H1 (cell line): ENCODE measurements at regions not wholly inside any gene's neighbourhood (a gene's known extent, or its start where the extent isn't known, plus 50 kb on each side); places are given as distances from the start of the nearest gene placed in this dataset.

Experiments used
- CTCF ChIA-PET: fragments of 300-600 bp; sonication (Branson Sonifier 250); formaldehyde crosslinking; loops from one replicate; lab custom pipeline; 2021; ENCODE audit not compliant: partially characterized antibody; lab: Charles Lee
- POLR2A ChIA-PET: fragments of 300-600 bp; sonication (Branson Sonifier 250); formaldehyde crosslinking; loops from one replicate; lab custom pipeline; 2021; ENCODE audit warnings: inconsistent platforms; ENCODE audit not compliant: partially characterized antibody; lab: Charles Lee
- DNase-seq, 2 experiments: peaks; one replicate each; pipeline versions ENCODE4 v3.0.0 to v3.0.0-alpha.2; 2010 to 2022; ENCODE audit warnings: low spot score in 2 of 2, low read depth in 1 of 2, mixed read lengths in 1 of 2
- FAIRE-seq: peaks from 2 replicates; lab custom pipeline; 2011; peaks lifted over from hg19 to GRCh38; lab: Jason Lieb, UNC
- H2AFZ ChIP-seq: 2 replicates; pipeline ENCODE4 v1.8.1; 2012; ENCODE audit warnings: low read length, inconsistent platforms
- H2AK5ac ChIP-seq: 2 replicates; pipeline ENCODE4 v1.6.1; 2013; ENCODE audit warnings: low read depth, low read length
- H2BK120ac ChIP-seq: replicated peaks from 2 replicates; pipeline ENCODE3; 2013; ENCODE audit warnings: low read depth, low read length, inconsistent platforms
- H2BK12ac ChIP-seq: 2 replicates; pipeline ENCODE4 v1.6.1; 2013; ENCODE audit warnings: low read depth, low read length
- H2BK15ac ChIP-seq: 2 replicates; pipeline ENCODE4 v1.6.1; 2013; ENCODE audit warnings: low read length
- H2BK20ac ChIP-seq: 2 replicates; pipeline ENCODE4 v1.6.1; 2013; ENCODE audit warnings: low read length
- H2BK5ac ChIP-seq: 2 replicates; pipeline ENCODE4 v1.6.1; 2013; ENCODE audit warnings: low read depth, low read length
- H3K14ac ChIP-seq: 2 replicates; pipeline ENCODE4 v1.6.1; 2013; ENCODE audit warnings: inconsistent platforms; ENCODE audit not compliant: insufficient read length
- H3K18ac ChIP-seq: 2 replicates; pipeline ENCODE4 v1.6.1; 2013; ENCODE audit warnings: low read length; ENCODE audit errors: extremely low read depth
- H3K23ac ChIP-seq: 2 replicates; pipeline ENCODE4 v1.6.1; 2013; ENCODE audit warnings: inconsistent platforms; ENCODE audit not compliant: insufficient read length
- H3K23me2 ChIP-seq: 2 replicates; pipeline ENCODE4 v1.6.1; 2013; ENCODE audit warnings: low read depth, low read length
- H3K27ac ChIP-seq: 2 replicates; pipeline ENCODE4 v1.6.1; 2011; ENCODE audit warnings: low read depth, low read length, inconsistent platforms
- H3K27me3 ChIP-seq, 4 experiments: replicated peaks in 1 of 4; 1 replicate in 1 of 4; 2 replicates in 3 of 4; pipeline versions ENCODE4 v1.6.1 to v1.8.1; 2011 to 2013; ENCODE audit warnings: low read length in 3 of 4, mild to moderate bottlenecking in 3 of 4, inconsistent platforms in 2 of 4, mixed read lengths in 2 of 4, moderate library complexity in 1 of 4; ENCODE audit not compliant: control insufficient read depth in 3 of 4, insufficient read depth in 3 of 4; ENCODE audit errors: extremely low read depth in 1 of 4
- H3K36me3 ChIP-seq, 4 experiments: 2 replicates each; pipeline versions ENCODE4 v1.6.1 to v1.8.1; 2011 to 2013; ENCODE audit warnings: mild to moderate bottlenecking in 4 of 4, low read length in 3 of 4, moderate library complexity in 2 of 4, control low read depth in 1 of 4, inconsistent platforms in 1 of 4; ENCODE audit not compliant: insufficient read depth in 4 of 4, control insufficient read depth in 2 of 4
- H3K4ac ChIP-seq: replicated peaks from 2 replicates; pipeline ENCODE3; 2013; ENCODE audit warnings: low read length, low read depth, mixed read lengths, inconsistent platforms; ENCODE audit not compliant: insufficient read length
- H3K4me1 ChIP-seq, 4 experiments: replicated peaks in 1 of 4; 1 replicate in 1 of 4; 2 replicates in 3 of 4; pipeline versions ENCODE4 v1.6.1 to v1.8.1; 2011 to 2013; ENCODE audit warnings: low read length in 3 of 4, inconsistent platforms in 2 of 4, mixed read lengths in 1 of 4; ENCODE audit not compliant: insufficient read depth in 4 of 4, control insufficient read depth in 3 of 4
- H3K4me2 ChIP-seq, 2 experiments: 2 replicates each; pipeline versions ENCODE4 v1.6.1 to v1.8.1; 2011 to 2013; ENCODE audit warnings: low read depth in 2 of 2, low read length in 2 of 2, control low read depth in 1 of 2, inconsistent platforms in 1 of 2, mild to moderate bottlenecking in 1 of 2; ENCODE audit not compliant: insufficient read depth in 1 of 2
- H3K4me3 ChIP-seq, 4 experiments: fragments of 200-600, 300-600 bp in 1 of 4; sonication (generic), shearing (Covaris generic), sonication (Bioruptor Twin) in 1 of 4; 2 replicates each; pipeline versions ENCODE4 v1.5.1 to v1.8.1; 2011 to 2016; ENCODE audit warnings: low read length in 4 of 4, low read depth in 3 of 4, control low read depth in 2 of 4, inconsistent platforms in 2 of 4, mild to moderate bottlenecking in 2 of 4, mixed read lengths in 1 of 4, moderate library complexity in 1 of 4; ENCODE audit not compliant: insufficient read depth in 2 of 4; ENCODE audit errors: extremely low read depth in 1 of 4
- H3K56ac ChIP-seq: replicated peaks from 2 replicates; pipeline ENCODE3; 2013; ENCODE audit warnings: low read depth, mild to moderate bottlenecking, mixed read lengths, low read length, inconsistent platforms; ENCODE audit not compliant: insufficient read length
- H3K79me1 ChIP-seq: 2 replicates; pipeline ENCODE4 v1.6.1; 2013; ENCODE audit warnings: low read depth, low read length, control low read depth
- H3K79me2 ChIP-seq, 2 experiments: 2 replicates each; pipeline versions ENCODE4 v1.6.1 to v1.8.1; 2012 to 2013; ENCODE audit warnings: low read length in 2 of 2, mild to moderate bottlenecking in 2 of 2, inconsistent platforms in 1 of 2; ENCODE audit not compliant: insufficient read depth in 2 of 2, control insufficient read depth in 1 of 2
- H3K9ac ChIP-seq, 4 experiments: replicated peaks in 1 of 4; 1 replicate in 1 of 4; 2 replicates in 3 of 4; pipeline versions ENCODE4 v1.6.1 to v1.8.1; 2011 to 2013; ENCODE audit warnings: low read depth in 3 of 4, low read length in 3 of 4, control low read depth in 2 of 4, mild to moderate bottlenecking in 2 of 4, moderate library complexity in 2 of 4, inconsistent platforms in 1 of 4; ENCODE audit errors: extremely low read depth in 1 of 4
- H3K9me3 ChIP-seq, 2 experiments: 2 replicates each; pipeline versions ENCODE4 v1.6.1 to v1.8.1; 2012 to 2013; ENCODE audit warnings: mild to moderate bottlenecking in 2 of 2, moderate library complexity in 2 of 2, control low read depth in 1 of 2, inconsistent platforms in 1 of 2, low read depth in 1 of 2, low read length in 1 of 2, mixed read lengths in 1 of 2; ENCODE audit not compliant: insufficient read depth in 2 of 2
- H4K20me1 ChIP-seq, 2 experiments: replicated peaks in 1 of 2; 2 replicates each; pipeline versions ENCODE3 to v1.8.1; 2011 to 2013; ENCODE audit warnings: inconsistent platforms in 2 of 2, low read length in 2 of 2, mild to moderate bottlenecking in 1 of 2; ENCODE audit not compliant: insufficient read depth in 2 of 2, control insufficient read depth in 1 of 2
- H4K5ac ChIP-seq: 2 replicates; pipeline ENCODE4 v1.6.1; 2013; ENCODE audit warnings: low read length, low read depth, mixed read lengths, inconsistent platforms; ENCODE audit not compliant: insufficient read length
- H4K8ac ChIP-seq: 2 replicates; pipeline ENCODE4 v1.8.0; 2013; ENCODE audit warnings: mild to moderate bottlenecking, moderate library complexity, low read length, inconsistent platforms; ENCODE audit not compliant: insufficient read depth; ENCODE audit errors: extremely low read depth
- H4K91ac ChIP-seq: replicated peaks from 2 replicates; pipeline ENCODE3; 2013; ENCODE audit warnings: low read length, mixed read lengths, inconsistent platforms; ENCODE audit not compliant: insufficient read length
- ATF3 ChIP-seq: IDR thresholded peaks from 2 replicates; pipeline ENCODE4 v1.6.1; 2011; ENCODE audit warnings: low read depth, mild to moderate bottlenecking, low read length; ENCODE audit not compliant: insufficient read depth
- BRCA1 ChIP-seq: IDR thresholded peaks from 2 replicates; pipeline ENCODE4 v1.6.1; 2012; ENCODE audit warnings: low read depth, low read length, improper control_type of control experiment
- EGR1 ChIP-seq: IDR thresholded peaks from 2 replicates; pipeline ENCODE4 v1.6.1; 2011; ENCODE audit warnings: low read depth, low read length, borderline replicate concordance
- EZH2 ChIP-seq: fragments of 200-600 bp; sonication (generic); IDR thresholded peaks from 2 replicates; pipeline ENCODE4 v1.7.1; 2012; ENCODE audit warnings: low read depth, mild to moderate bottlenecking, moderate library complexity, low read length, inconsistent platforms; ENCODE audit not compliant: severe bottlenecking
- JUN ChIP-seq: IDR thresholded peaks from 2 replicates; pipeline ENCODE4 v1.6.1; 2011; ENCODE audit warnings: low read depth, mild to moderate bottlenecking, improper control_type of control experiment, low read length
- POLR2A ChIP-seq, 2 experiments: IDR thresholded peaks; 1 replicate in 1 of 2; 2 replicates in 1 of 2; pipeline ENCODE4 v1.6.1; 2011; ENCODE audit warnings: low read depth in 2 of 2, low read length in 2 of 2, mild to moderate bottlenecking in 2 of 2; ENCODE audit errors: control extremely low read depth in 1 of 2
- SRF ChIP-seq: IDR thresholded peaks from 2 replicates; pipeline ENCODE4 v1.6.1; 2011; ENCODE audit warnings: mild to moderate bottlenecking, low read depth, low read length, moderate library complexity
- TBP ChIP-seq: IDR thresholded peaks from 2 replicates; pipeline ENCODE4 v1.6.1; 2011; ENCODE audit warnings: low read depth, low read length, improper control_type of control experiment
- WGBS, 2 experiments: shearing (Covaris generic) in 1 of 2; methylation state at CpG; one replicate each; pipeline versions ENCODE4 v1.1.6 to v1.1.7; 2013 to 2015; ENCODE audit warnings: low lambda C conversion rate in 2 of 2, mixed read lengths in 2 of 2, inconsistent platforms in 1 of 2, low coverage in 1 of 2, missing lambda C conversion rate in 1 of 2; ENCODE audit not compliant: insufficient replicate concordance in 2 of 2, insufficient coverage in 1 of 2, insufficient read length in 1 of 2; ENCODE audit errors: extremely low coverage in 1 of 2, missing lambda C conversion rate in 1 of 2; 5-methylcytosine and 5-hydroxymethylcytosine counted together

GRCh38 chr5:105619725-105620124, 2051.0 kb downstream of the EFNA5 start:
- no peaks in the 10 kb centered on the region for H3K9me3 ChIP-seq
- no peak overlapping the region for H3K9ac ChIP-seq
- FAIRE-seq (no peak), DNase-seq (no peak)
- H3K4me1 ChIP-seq: no peaks in the 10 kb centered on the region
- H2BK15ac ChIP-seq: no peak overlapping the region
- POLR2A ChIA-PET: no interaction called here
- no peak overlapping the region for H3K14ac ChIP-seq
- H3K27me3 ChIP-seq: no peaks in the 10 kb centered on the region
- H2AFZ ChIP-seq: no peak overlapping the region
- H3K36me3 ChIP-seq: no peaks in the 10 kb centered on the region
- no peaks in the 10 kb centered on the region for H4K20me1 ChIP-seq
- no peak overlapping the region for H3K18ac ChIP-seq
- no peak overlapping the region for H2BK12ac ChIP-seq
- H2BK5ac ChIP-seq: no peak overlapping the region
- no peak overlapping the region for H3K4me3 ChIP-seq
- no peak overlapping the region for H2BK120ac ChIP-seq
- WGBS, 2 experiments: 95% methylated on average over 3 of the region's 3 CpGs; no CpG with 5 or more reads in 1 of the 2 experiments
- H4K5ac ChIP-seq: no peak overlapping the region
- no peaks in the 10 kb centered on the region for H3K23me2 ChIP-seq
- H2AK5ac ChIP-seq: no peak overlapping the region
- CTCF ChIA-PET: no interaction called here
- H3K27ac ChIP-seq: no peak overlapping the region
- no peak overlapping the region for H2BK20ac ChIP-seq
- no peak overlapping the region for H3K56ac ChIP-seq
- no peaks in the 10 kb centered on the region for H3K79me1 ChIP-seq
- H4K8ac ChIP-seq: no peak overlapping the region
- H3K23ac ChIP-seq: no peak overlapping the region
- no peak overlapping the region for H4K91ac ChIP-seq
- H3K4ac ChIP-seq: no peak overlapping the region
- H3K4me2 ChIP-seq: no peak overlapping the region
- H3K79me2 ChIP-seq: no peaks in the 10 kb centered on the region
- TF ChIP-seq POLR2A (IDR thresholded peaks at IDR 0.05; ENCODE audit: control extremely low read depth in 1 of 2, low read depth in 2 of 2, low read length in 2 of 2): no peak
- TF ChIP-seq JUN: no peak
- no peak for TF ChIP-seq EGR1
- TF ChIP-seq SRF: no peak
- TF ChIP-seq TBP: no peak
- no peak for TF ChIP-seq BRCA1
- TF ChIP-seq ATF3: no peak
- no peak for TF ChIP-seq EZH2
